Astrocyte of the spinal cord (primary cell): ENCODE measurements at regions not wholly inside any gene's neighbourhood (a gene's known extent, or its start where the extent isn't known, plus 50 kb on each side); places are given as distances from the start of the nearest gene placed in this dataset.

Experiments used
- DNase-seq: peaks from one replicate; pipeline ENCODE4 v3.0.0; 2011; ENCODE audit warnings: low read depth, low spot score
- H3K4me3 ChIP-seq: 2 replicates; pipeline ENCODE4 v1.5.1; 2011; ENCODE audit warnings: low read depth, mild to moderate bottlenecking, low read length, moderate library complexity
- in situ Hi-C: cut with HindIII; loops from 2 replicates; pipeline ENCODE4 v1.10.0; 2017; ENCODE audit warnings: low sequenced_read_pairs
- TF ChIP-seq, protein P1 (sequence below): IDR thresholded peaks from 2 replicates; pipeline ENCODE4 v1.5.1; 2012; ENCODE audit warnings: low read depth, mild to moderate bottlenecking, low read length, inconsistent platforms

DNA sequence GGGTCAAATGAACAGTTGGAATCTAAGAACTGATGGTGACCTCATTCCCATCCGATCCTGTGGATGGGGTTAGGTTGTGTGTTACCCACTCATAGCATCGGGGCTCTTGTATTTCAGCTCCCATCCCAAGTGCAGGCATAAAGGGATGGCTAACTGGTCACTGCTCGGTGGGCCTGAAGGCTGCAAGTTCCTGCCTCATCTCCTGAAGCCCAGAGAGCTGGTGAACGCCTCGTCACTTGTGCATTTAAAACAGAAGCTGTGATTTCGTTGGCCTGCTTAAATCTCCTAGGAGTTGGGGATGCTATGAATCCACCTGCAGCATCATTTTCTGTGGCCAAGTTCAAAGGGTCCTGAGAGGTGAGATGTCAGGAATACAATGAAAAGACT lies 477.0 kb downstream of the TBC1D22A start:
- no peak for DNase-seq
- in situ Hi-C loops, result no loop called here
- TF ChIP-seq, protein P1, sequence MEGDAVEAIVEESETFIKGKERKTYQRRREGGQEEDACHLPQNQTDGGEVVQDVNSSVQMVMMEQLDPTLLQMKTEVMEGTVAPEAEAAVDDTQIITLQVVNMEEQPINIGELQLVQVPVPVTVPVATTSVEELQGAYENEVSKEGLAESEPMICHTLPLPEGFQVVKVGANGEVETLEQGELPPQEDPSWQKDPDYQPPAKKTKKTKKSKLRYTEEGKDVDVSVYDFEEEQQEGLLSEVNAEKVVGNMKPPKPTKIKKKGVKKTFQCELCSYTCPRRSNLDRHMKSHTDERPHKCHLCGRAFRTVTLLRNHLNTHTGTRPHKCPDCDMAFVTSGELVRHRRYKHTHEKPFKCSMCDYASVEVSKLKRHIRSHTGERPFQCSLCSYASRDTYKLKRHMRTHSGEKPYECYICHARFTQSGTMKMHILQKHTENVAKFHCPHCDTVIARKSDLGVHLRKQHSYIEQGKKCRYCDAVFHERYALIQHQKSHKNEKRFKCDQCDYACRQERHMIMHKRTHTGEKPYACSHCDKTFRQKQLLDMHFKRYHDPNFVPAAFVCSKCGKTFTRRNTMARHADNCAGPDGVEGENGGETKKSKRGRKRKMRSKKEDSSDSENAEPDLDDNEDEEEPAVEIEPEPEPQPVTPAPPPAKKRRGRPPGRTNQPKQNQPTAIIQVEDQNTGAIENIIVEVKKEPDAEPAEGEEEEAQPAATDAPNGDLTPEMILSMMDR, result no peak
- H3K4me3 ChIP-seq, result no peak overlapping the region

DNA sequence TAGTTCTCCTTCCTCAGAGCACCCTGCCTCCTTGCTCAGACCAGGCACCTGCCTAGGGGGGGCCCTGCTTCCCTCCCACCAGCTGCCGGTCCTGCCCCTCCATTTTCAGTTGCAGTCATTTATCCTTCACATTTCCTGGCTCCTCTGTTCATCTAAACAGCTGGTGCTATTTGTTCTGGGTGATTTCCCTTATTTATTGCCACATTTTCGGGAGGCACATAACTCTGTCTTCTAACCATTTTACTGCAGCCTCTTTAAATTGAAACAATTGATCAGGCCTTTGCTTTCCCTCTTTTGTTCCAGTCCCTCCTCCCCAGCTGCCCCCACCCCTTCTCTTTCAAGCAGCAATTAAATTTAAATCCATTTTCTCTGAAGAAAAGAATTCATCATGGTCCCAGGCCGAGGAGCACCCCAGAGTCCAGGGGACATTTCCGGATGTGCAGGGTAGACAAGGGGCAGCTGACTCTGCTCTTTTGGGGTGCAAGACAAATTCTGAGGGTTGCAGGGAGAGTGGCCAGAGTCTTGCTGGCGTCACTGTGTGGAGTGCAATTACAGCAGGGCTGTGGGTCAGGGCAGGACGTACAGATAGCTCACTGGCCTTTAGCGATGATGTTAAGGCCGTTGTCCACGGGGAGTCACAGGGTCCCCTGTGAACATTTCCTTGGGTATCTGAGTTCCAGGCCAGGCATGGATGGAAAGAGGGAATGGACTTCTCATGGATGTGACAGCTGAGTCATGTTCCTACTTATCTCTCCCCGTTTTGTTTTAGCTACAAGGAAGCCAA lies 476.4 kb downstream of the TBC1D22A start:
- TF ChIP-seq, protein P1, result no peak
- no peak overlapping the region for H3K4me3 ChIP-seq
- no peak for DNase-seq
- in situ Hi-C loops, result no loop called here

DNA sequence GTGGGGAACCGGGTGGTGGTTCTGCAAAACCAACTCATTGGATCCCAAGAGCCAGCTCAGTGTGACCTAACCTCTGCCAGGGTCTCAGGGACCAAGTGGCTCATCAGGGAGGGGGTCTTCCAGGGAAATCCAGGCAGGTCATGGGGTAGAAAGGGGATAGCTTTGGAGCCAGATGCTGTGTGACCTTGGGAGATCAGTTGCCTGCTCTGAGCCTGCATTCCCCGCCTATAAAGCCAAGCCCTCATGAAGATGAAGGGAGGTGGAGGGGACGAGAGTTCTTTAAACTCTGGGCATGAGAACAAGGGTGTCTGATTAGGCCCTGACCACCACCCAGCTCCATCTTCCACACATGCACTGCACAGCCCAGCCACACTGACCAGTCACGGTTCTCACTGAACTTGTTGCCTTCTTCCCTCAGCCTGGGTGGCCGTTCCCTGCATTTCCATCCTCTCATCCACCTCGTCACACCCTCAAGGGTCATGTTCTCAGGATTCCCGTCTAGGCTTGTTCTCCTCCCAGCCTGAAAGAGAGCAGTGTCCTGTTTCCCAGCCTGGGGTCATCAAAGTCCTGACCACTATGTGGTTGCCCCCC lies 475.5 kb downstream of the TBC1D22A start:
- in situ Hi-C loops, result no loop called here

GRCh38 chr22:47236718-47237117 lies 474.3 kb downstream of the TBC1D22A start:
- no peak for DNase-seq
- in situ Hi-C loops, result no loop called here
- H3K4me3 ChIP-seq, result no peak overlapping the region
- TF ChIP-seq, protein P1, result no peak

More for the DNA sequence above, 475.5 kb downstream of the TBC1D22A start:
- no peak for DNase-seq
- H3K4me3 ChIP-seq, result no peak overlapping the region
- TF ChIP-seq, protein P1, result no peak

GRCh38 chr22:47236161-47236560 lies 473.7 kb downstream of the TBC1D22A start:
- in situ Hi-C loops, result no loop called here

GRCh38 chr22:47233316-47234243 lies 471.1 kb downstream of the TBC1D22A start:
- no peak for DNase-seq
- H3K4me3 ChIP-seq, result no peak overlapping the region
- in situ Hi-C loops, result no loop called here
- TF ChIP-seq, protein P1, result no peak

More at GRCh38 chr22:47236161-47236560, 473.7 kb downstream of the TBC1D22A start:
- TF ChIP-seq, protein P1, result no peak
- H3K4me3 ChIP-seq, result no peak overlapping the region
- no peak for DNase-seq
